Stimulated activated CD8-positive, alpha-beta memory T cell treated with anti-CD3 and anti-CD28 coated beads, Interleukin-7, amount 100 ng/mL, for 24 hours (primary cell): ENCODE measurements at regions not wholly inside any gene's neighbourhood (a gene's known extent, or its start where the extent isn't known, plus 50 kb on each side); places are given as distances from the start of the nearest gene placed in this dataset.

Experiments
- DNase-seq: peaks from one replicate; pipeline ENCODE4 v3.0.0-alpha.2; 2020; ENCODE audit warnings: low read depth

- peak; percentile 31 for DNase-seq
Measured at GRCh38 chr10:3852147-3852904, 67.3 kb upstream of the KLF6 start.

GRCh38 chr10:3850999-3851937 lies 66.3 kb upstream of the KLF6 start:
- no peak for DNase-seq

- no peak for DNase-seq
Measured at GRCh38 chr10:3848775-3849635, 64.0 kb upstream of the KLF6 start.

GRCh38 chr10:3848005-3848774 lies 63.2 kb upstream of the KLF6 start:
- DNase-seq: no peak

GRCh38 chr10:3846736-3847135 lies 61.7 kb upstream of the KLF6 start:
- no peak for DNase-seq

- no peak for DNase-seq
Measured at GRCh38 chr10:3844491-3845025, 59.5 kb upstream of the KLF6 start.

- no peak for DNase-seq
Measured at GRCh38 chr10:3838460-3839437, 53.7 kb upstream of the KLF6 start.

- no peak for DNase-seq
Measured at GRCh38 chr10:3837647-3838459, 52.8 kb upstream of the KLF6 start.

GRCh38 chr10:3836222-3836820 lies 51.3 kb upstream of the KLF6 start:
- no peak for DNase-seq

GRCh38 chr10:3835770-3836169 lies 50.8 kb upstream of the KLF6 start:
- no peak for DNase-seq

GRCh38 chr10:3834947-3835346 lies 49.9 kb upstream of the KLF6 start:
- DNase-seq: no peak
